Right lobe of liver (tissue), 4 donors: ENCODE measurements at regions not wholly inside any gene's neighbourhood (a gene's known extent, or its start where the extent isn't known, plus 50 kb on each side); places are given as distances from the start of the nearest gene placed in this dataset.

ENCODE experiments used
- CTCF ChIP-seq, 4 donors: fragments of 200-600 bp in 3 of 4; fragments of 450-650 bp in 1 of 4; IDR thresholded peaks; one replicate each; pipeline versions ENCODE4 v1.5.1 to v1.8.0; 2016 to 2022; ENCODE audit warnings: antibody characterized with exemption in 4 of 4, mild to moderate bottlenecking in 2 of 4
- POLR2A ChIP-seq: fragments of 450-650 bp; IDR thresholded peaks from one replicate; pipeline ENCODE4 v1.6.1; 2017; ENCODE audit warnings: antibody characterized with exemption, mild to moderate bottlenecking
- donor health status: DM: no; HTN: no; CAD: no.
- donor health status: DM: no; HTN: no; CAD: no.
- donor health status: DM: no; HTN: yes; CAD: no.

GRCh38 chr11:79520086-79520485 is 79.3 kb upstream of the TENM4 start:
- TF ChIP-seq POLR2A (no peak), CTCF (IDR thresholded peaks at IDR 0.05) (no peak)
